ENCODE measurements at regions not wholly inside any gene's neighbourhood (a gene's known extent, or its start where the extent isn't known, plus 50 kb on each side); places are given as distances from the start of the nearest gene placed in this dataset.

DNA sequence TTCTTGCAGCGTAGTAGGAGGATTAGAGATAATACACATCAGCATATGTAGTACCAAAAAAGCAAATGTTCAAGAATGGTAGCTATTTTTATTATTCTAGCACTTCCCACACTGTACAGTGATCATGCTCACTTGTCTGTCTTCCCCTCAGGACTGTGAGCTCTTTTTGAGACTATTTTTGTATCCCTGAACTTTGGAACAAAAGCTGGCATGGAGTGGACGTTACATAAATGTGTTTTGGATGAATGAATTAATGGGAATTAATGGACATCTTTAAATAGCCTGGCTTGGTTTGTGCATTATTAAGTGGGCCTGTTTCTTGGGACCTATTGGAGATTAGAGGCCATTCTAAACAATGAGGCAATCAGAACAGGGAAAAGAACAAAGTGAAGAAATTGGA, 243.7 kb downstream of the CD83 start:
- Histone ChIP-seq H3K4me1 (ENCODE audit: control insufficient read depth in 1 of 2, insufficient read depth in 2 of 2, low read length in 2 of 2) (no peaks in the 10 kb centered on the region), H3K9ac (ENCODE audit: low read depth in 1 of 2, low read length in 2 of 2) (no peak overlapping the region), H3K36me3 (ENCODE audit: control insufficient read depth in 1 of 2, insufficient read depth in 2 of 2, low read length in 2 of 2) (no peaks in the 10 kb centered on the region), H3K27me3 (ENCODE audit: control insufficient read depth in 1 of 2, insufficient read depth in 2 of 2, low read length in 2 of 2) (no peaks in the 10 kb centered on the region), H3K4me3 (ENCODE audit: low read depth in 1 of 2, low read length in 2 of 2) (no peak overlapping the region), H3K9me3 (ENCODE audit: control insufficient read depth in 1 of 2, low read length in 2 of 2) (no peaks in the 10 kb centered on the region), H3K27ac (ENCODE audit: low read depth, low read length) (no peak overlapping the region)

DNA sequence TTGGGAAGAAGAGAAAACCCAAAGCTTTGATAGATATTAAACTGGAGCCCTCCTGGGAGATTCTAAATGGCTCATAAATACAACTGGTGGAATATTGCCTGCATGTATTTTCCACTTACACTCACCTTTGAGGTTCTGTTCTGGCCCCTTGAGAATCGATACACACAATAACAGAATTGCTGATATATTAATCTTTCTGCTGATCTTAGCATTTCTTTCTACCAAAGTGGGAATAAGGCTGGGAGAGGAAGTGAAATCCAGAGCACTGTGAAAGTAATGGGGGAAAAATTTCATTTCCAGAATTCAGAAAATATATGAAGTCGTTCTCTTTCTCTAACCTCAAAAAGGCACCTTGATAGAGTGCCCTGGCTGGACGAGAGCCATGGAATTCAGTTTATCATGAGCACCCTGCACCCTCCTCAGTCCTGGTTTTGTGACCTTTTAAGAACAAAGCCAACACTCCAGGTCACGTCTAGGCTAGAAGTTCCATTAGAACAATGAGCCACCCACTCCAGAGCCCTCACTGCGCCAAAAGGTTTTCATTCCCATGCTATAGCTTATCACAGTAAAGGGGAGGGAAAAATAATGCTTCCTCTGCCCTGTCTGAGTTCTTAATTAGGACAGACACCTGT, 244.5 kb downstream of the CD83 start:
- Histone ChIP-seq H3K9me3 (ENCODE audit: control insufficient read depth in 1 of 2, low read length in 2 of 2) (no peaks in the 10 kb centered on the region), H3K27me3 (ENCODE audit: control insufficient read depth in 1 of 2, insufficient read depth in 2 of 2, low read length in 2 of 2) (no peaks in the 10 kb centered on the region), H3K9ac (ENCODE audit: low read depth in 1 of 2, low read length in 2 of 2) (no peak overlapping the region), H3K36me3 (ENCODE audit: control insufficient read depth in 1 of 2, insufficient read depth in 2 of 2, low read length in 2 of 2) (no peaks in the 10 kb centered on the region), H3K4me3 (ENCODE audit: low read depth in 1 of 2, low read length in 2 of 2) (no peak overlapping the region), H3K27ac (ENCODE audit: low read depth, low read length) (no peak overlapping the region), H3K4me1 (ENCODE audit: control insufficient read depth in 1 of 2, insufficient read depth in 2 of 2, low read length in 2 of 2) (peaks cover 0 to under 1% of the 10 kb centered on the region in 2 donors)

DNA sequence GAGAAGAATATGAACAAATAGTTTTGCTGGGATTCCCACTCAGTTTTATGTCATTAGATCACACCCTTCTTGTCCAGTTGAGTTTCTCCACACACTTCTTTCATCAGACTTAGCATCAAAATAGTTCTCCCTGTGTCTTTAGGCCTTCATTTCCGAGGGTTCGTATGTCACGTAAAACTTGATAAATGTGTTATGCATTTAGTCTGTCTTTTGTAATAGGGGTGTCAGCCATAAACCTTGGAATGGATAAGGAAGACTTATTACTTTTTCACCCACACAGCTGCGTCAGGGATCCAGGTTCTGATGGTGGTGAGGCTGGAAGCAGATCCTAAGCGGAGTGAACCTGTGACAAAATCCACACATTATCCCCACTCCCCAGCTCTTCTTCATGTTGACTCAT, 246.8 kb downstream of the CD83 start:
- Histone ChIP-seq H3K27ac (ENCODE audit: low read depth, low read length) (no peak overlapping the region), H3K9ac (ENCODE audit: low read depth in 1 of 2, low read length in 2 of 2) (no peak overlapping the region), H3K4me3 (ENCODE audit: low read depth in 1 of 2, low read length in 2 of 2) (no peak overlapping the region), H3K27me3 (ENCODE audit: control insufficient read depth in 1 of 2, insufficient read depth in 2 of 2, low read length in 2 of 2) (no peaks in the 10 kb centered on the region), H3K36me3 (ENCODE audit: control insufficient read depth in 1 of 2, insufficient read depth in 2 of 2, low read length in 2 of 2) (no peaks in the 10 kb centered on the region), H3K4me1 (ENCODE audit: control insufficient read depth in 1 of 2, insufficient read depth in 2 of 2, low read length in 2 of 2) (peaks cover 0 to 3% of the 10 kb centered on the region in 2 donors), H3K9me3 (ENCODE audit: control insufficient read depth in 1 of 2, low read length in 2 of 2) (no peaks in the 10 kb centered on the region)

DNA sequence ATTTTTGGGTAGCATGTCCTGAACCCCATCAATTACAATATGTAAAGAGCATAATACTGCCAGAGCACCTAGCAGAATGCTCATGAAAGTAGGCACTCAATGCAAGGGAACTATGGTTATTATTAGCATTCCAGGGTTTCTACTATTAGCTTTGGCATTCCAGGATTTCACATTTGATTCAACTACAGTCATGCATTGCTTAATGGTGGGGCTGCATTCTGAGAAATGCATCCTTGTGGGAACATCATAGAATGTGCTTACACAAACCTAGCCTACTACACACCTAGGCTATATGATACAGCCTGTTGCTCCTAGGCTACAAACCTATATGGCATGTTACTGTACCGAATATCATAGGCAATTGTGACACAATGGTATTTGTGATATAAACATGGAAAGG, 247.8 kb downstream of the CD83 start:
- peaks cover 0 to 3% of the 10 kb centered on the region in 2 donors for H3K4me1 ChIP-seq (ENCODE audit: control insufficient read depth in 1 of 2, insufficient read depth in 2 of 2, low read length in 2 of 2)
- no peak overlapping the region for H3K9ac ChIP-seq (ENCODE audit: low read depth in 1 of 2, low read length in 2 of 2)
- H3K36me3 ChIP-seq (ENCODE audit: control insufficient read depth in 1 of 2, insufficient read depth in 2 of 2, low read length in 2 of 2) = no peaks in the 10 kb centered on the region
- no peaks in the 10 kb centered on the region for H3K27me3 ChIP-seq (ENCODE audit: control insufficient read depth in 1 of 2, insufficient read depth in 2 of 2, low read length in 2 of 2)
- no peak overlapping the region for H3K27ac ChIP-seq (ENCODE audit: low read depth, low read length)
- no peaks in the 10 kb centered on the region for H3K9me3 ChIP-seq (ENCODE audit: control insufficient read depth in 1 of 2, low read length in 2 of 2)
- no peak overlapping the region for H3K4me3 ChIP-seq (ENCODE audit: low read depth in 1 of 2, low read length in 2 of 2)

DNA sequence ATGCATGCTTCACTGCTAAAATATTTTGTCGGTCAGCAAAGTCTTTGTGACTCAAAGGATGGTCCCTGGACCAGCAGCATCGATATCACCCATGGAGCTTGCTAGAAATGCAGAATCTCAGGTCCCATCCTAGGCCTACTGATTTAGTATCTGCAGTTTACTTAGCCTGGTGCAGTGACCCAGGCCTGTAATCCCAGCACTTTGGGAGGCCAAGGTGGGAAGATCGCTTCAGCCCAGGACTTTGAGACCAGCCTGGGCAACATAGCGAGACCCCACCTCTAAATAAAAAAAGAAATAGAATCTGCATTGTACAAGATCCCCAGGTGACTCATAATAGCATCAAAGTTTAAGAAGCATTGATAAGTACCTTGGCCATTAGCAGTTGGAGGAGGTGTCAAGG, 248.7 kb downstream of the CD83 start:
- Histone ChIP-seq H3K9me3 (ENCODE audit: control insufficient read depth in 1 of 2, low read length in 2 of 2) (no peaks in the 10 kb centered on the region), H3K27me3 (ENCODE audit: control insufficient read depth in 1 of 2, insufficient read depth in 2 of 2, low read length in 2 of 2) (no peaks in the 10 kb centered on the region), H3K4me1 (ENCODE audit: control insufficient read depth in 1 of 2, insufficient read depth in 2 of 2, low read length in 2 of 2) (peaks cover 0 to 3% of the 10 kb centered on the region in 2 donors), H3K36me3 (ENCODE audit: control insufficient read depth in 1 of 2, insufficient read depth in 2 of 2, low read length in 2 of 2) (no peaks in the 10 kb centered on the region), H3K4me3 (ENCODE audit: low read depth in 1 of 2, low read length in 2 of 2) (no peak overlapping the region), H3K27ac (ENCODE audit: low read depth, low read length) (no peak overlapping the region), H3K9ac (ENCODE audit: low read depth in 1 of 2, low read length in 2 of 2) (no peak overlapping the region)

DNA sequence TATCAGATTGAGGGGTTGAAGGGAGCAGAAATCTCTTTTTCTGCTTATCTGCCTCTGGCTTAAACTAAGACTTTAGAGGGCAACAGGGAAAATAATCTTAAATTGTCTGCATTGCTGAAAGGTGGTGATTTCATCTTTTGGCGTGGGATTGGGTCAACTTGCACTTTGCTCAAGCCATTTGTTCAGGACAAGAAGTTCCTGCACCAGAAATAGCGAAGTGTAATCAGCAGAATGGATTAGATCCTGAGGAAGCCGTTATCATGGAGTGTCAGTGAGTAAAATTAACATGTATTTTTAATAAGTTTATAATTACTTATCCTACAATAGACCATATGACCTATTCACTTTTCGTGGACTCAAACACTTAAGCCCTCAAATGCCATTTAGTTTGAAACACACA, 249.3 kb downstream of the CD83 start:
- Histone ChIP-seq H3K9ac (ENCODE audit: low read depth in 1 of 2, low read length in 2 of 2) (no peak overlapping the region), H3K4me1 (ENCODE audit: control insufficient read depth in 1 of 2, insufficient read depth in 2 of 2, low read length in 2 of 2) (peaks cover 0 to 3% of the 10 kb centered on the region in 2 donors), H3K4me3 (ENCODE audit: low read depth in 1 of 2, low read length in 2 of 2) (no peak overlapping the region), H3K27me3 (ENCODE audit: control insufficient read depth in 1 of 2, insufficient read depth in 2 of 2, low read length in 2 of 2) (no peaks in the 10 kb centered on the region), H3K27ac (ENCODE audit: low read depth, low read length) (no peak overlapping the region), H3K36me3 (ENCODE audit: control insufficient read depth in 1 of 2, insufficient read depth in 2 of 2, low read length in 2 of 2) (no peaks in the 10 kb centered on the region), H3K9me3 (ENCODE audit: control insufficient read depth in 1 of 2, low read length in 2 of 2) (no peaks in the 10 kb centered on the region)

DNA sequence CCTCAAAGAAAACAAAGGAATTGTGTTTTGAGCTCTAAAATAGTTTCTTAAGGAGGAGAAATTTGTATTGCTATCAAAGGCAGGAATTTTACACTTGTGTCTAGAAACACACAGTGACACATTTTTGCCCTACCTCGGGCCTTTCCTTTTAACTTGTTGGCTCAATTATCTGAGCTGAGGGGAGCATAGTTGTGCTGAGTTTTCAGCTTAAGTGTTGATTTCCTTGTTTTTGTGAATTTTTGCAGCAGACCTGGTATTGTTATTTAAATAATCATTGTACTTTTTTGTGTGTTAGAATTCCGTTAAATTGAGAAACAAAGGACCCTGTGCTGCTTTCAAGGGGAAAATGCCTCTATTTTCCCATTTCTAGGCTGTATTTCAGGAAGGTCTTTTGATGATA, 249.7 kb downstream of the CD83 start:
- no peak overlapping the region for H3K27ac ChIP-seq (ENCODE audit: low read depth, low read length)

DNA sequence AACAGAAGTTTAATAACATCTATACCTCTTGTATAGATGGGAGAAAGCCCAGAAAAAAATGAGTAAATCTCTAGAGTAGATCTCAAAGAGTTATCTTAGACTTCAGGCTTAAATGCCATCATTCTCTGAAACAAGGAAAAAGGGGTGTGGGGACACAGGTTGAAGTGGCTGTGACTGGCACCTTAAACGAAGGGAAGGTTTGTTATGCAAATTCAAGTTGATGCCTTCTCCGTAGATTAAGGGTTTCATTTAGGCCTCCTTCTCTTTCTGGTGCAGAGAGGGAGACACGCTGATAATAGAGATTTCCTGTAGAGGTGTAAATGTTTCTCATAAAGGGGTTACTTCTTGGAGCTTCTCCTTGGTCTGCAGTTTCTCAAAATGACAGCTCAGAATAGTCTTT, 252.1 kb downstream of the CD83 start:
- Histone ChIP-seq H3K9me3 (ENCODE audit: control insufficient read depth in 1 of 2, low read length in 2 of 2) (no peaks in the 10 kb centered on the region), H3K9ac (ENCODE audit: low read depth in 1 of 2, low read length in 2 of 2) (no peak overlapping the region), H3K4me3 (ENCODE audit: low read depth in 1 of 2, low read length in 2 of 2) (no peak overlapping the region), H3K4me1 (ENCODE audit: control insufficient read depth in 1 of 2, insufficient read depth in 2 of 2, low read length in 2 of 2) (peaks cover 3 to 9% of the 10 kb centered on the region in 2 donors), H3K27me3 (ENCODE audit: control insufficient read depth in 1 of 2, insufficient read depth in 2 of 2, low read length in 2 of 2) (no peaks in the 10 kb centered on the region), H3K27ac (ENCODE audit: low read depth, low read length) (no peak overlapping the region), H3K36me3 (ENCODE audit: control insufficient read depth in 1 of 2, insufficient read depth in 2 of 2, low read length in 2 of 2) (no peaks in the 10 kb centered on the region)

More for the DNA sequence above, 249.7 kb downstream of the CD83 start:
- Histone ChIP-seq H3K4me1 (ENCODE audit: control insufficient read depth in 1 of 2, insufficient read depth in 2 of 2, low read length in 2 of 2) (peaks cover 0 to 3% of the 10 kb centered on the region in 2 donors), H3K9ac (ENCODE audit: low read depth in 1 of 2, low read length in 2 of 2) (no peak overlapping the region), H3K36me3 (ENCODE audit: control insufficient read depth in 1 of 2, insufficient read depth in 2 of 2, low read length in 2 of 2) (no peaks in the 10 kb centered on the region), H3K27me3 (ENCODE audit: control insufficient read depth in 1 of 2, insufficient read depth in 2 of 2, low read length in 2 of 2) (no peaks in the 10 kb centered on the region), H3K9me3 (ENCODE audit: control insufficient read depth in 1 of 2, low read length in 2 of 2) (no peaks in the 10 kb centered on the region), H3K4me3 (ENCODE audit: low read depth in 1 of 2, low read length in 2 of 2) (no peak overlapping the region)

DNA sequence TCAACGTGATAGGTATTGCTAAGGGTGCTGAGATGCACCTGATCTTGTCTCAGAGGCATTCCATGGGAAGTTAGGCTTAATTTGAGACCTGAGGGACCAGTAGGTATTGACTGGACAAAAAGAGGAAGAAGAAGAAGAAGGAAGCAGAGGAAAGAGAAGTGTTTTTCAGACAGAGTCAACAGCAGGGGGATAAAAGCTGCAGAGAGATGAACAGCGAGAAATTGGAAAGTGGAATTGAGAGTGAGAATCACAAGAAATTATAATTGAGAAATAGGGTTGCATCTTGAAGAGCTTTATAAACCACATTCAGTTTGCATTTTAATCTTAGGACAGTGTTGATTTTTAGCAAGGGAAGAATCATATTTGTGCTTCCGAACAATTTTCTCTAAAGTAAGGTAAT, 254.0 kb downstream of the CD83 start:
- no peaks in the 10 kb centered on the region for H3K9me3 ChIP-seq (ENCODE audit: control insufficient read depth in 1 of 2, low read length in 2 of 2)
- H3K36me3 ChIP-seq (ENCODE audit: control insufficient read depth in 1 of 2, insufficient read depth in 2 of 2, low read length in 2 of 2) = no peaks in the 10 kb centered on the region
- no peak overlapping the region for H3K4me3 ChIP-seq (ENCODE audit: low read depth in 1 of 2, low read length in 2 of 2)
- H3K9ac ChIP-seq (ENCODE audit: low read depth in 1 of 2, low read length in 2 of 2) = no peak overlapping the region
- no peak overlapping the region for H3K27ac ChIP-seq (ENCODE audit: low read depth, low read length)
- no peaks in the 10 kb centered on the region for H3K27me3 ChIP-seq (ENCODE audit: control insufficient read depth in 1 of 2, insufficient read depth in 2 of 2, low read length in 2 of 2)
- peaks cover 12 to 18% of the 10 kb centered on the region in 2 donors for H3K4me1 ChIP-seq (ENCODE audit: control insufficient read depth in 1 of 2, insufficient read depth in 2 of 2, low read length in 2 of 2)

DNA sequence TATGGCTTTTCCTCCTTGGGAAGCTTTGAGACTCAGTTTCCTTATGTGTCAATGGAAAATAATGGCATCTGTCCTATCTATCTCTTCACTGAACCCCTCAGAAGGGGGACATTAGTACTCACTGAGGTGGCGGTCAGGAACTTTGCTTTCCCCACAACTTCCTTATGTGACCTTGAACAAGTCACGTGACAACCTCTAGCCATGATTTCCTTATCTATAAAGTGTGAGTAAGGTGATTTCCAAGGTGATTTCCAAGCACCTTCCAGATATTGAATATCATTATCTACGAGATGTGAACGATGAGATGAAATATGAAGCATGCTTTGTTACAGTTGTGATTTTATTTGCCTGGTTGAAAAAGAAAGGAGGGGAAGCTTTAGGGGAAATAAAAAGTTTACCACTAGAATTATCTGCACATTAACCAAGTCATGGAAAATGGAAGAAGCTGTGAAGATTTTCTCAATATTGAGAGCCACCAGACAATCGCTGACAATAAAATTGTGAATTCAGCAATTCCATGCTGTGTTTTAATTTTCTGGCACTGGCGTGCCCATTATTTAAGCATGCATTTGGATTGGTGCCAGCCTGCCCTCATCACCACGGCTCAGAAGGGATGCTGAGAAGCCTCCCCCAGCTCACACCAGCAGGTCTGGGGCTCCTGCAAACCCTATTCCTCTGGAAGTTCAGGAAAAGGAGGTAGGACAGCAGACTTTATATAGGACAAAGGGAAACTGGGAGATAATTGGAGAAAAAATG, 255.3 kb downstream of the CD83 start:
- H3K4me1 ChIP-seq (ENCODE audit: control insufficient read depth in 1 of 2, insufficient read depth in 2 of 2, low read length in 2 of 2) = peaks cover 16 to 22% of the 10 kb centered on the region in 2 donors
- no peak overlapping the region for H3K4me3 ChIP-seq (ENCODE audit: low read depth in 1 of 2, low read length in 2 of 2)
- no peak overlapping the region for H3K9ac ChIP-seq (ENCODE audit: low read depth in 1 of 2, low read length in 2 of 2)
- no peaks in the 10 kb centered on the region for H3K9me3 ChIP-seq (ENCODE audit: control insufficient read depth in 1 of 2, low read length in 2 of 2)
- no peaks in the 10 kb centered on the region for H3K27me3 ChIP-seq (ENCODE audit: control insufficient read depth in 1 of 2, insufficient read depth in 2 of 2, low read length in 2 of 2)
- no peak overlapping the region for H3K27ac ChIP-seq (ENCODE audit: low read depth, low read length)
- H3K36me3 ChIP-seq (ENCODE audit: control insufficient read depth in 1 of 2, insufficient read depth in 2 of 2, low read length in 2 of 2) = no peaks in the 10 kb centered on the region
